ENCODE measurements at regions not wholly inside any gene's neighbourhood (a gene's known extent, or its start where the extent isn't known, plus 50 kb on each side); places are given as distances from the start of the nearest gene placed in this dataset.
"Not testable (repeated sequence)": the region's sequence is repeated elsewhere in the genome, so short reads cannot be mapped to it uniquely, and the experiment has no call there.

- DNase-seq, result no peak
These were observed 659.0 kb downstream of the LTN1 start for GRCh38 chr21:28333578-28334075.

GRCh38 chr21:28332796-28333195 lies 659.9 kb downstream of the LTN1 start:
- no peak for DNase-seq

GRCh38 chr21:28325618-28326017 lies 667.1 kb downstream of the LTN1 start:
- DNase-seq, result no peak

- DNase-seq, result no peak
These were observed 668.0 kb downstream of the LTN1 start for GRCh38 chr21:28324690-28325089.

- DNase-seq, result no peak
These were observed 675.3 kb downstream of the LTN1 start for GRCh38 chr21:28317177-28317950.

GRCh38 chr21:28311411-28312190 lies 681.1 kb downstream of the LTN1 start:
- no peak for DNase-seq

- DNase-seq, result no peak
These were observed 682.0 kb downstream of the LTN1 start for GRCh38 chr21:28310711-28311110.

GRCh38 chr21:28310171-28310685 lies 682.4 kb downstream of the LTN1 start:
- DNase-seq, result no peak

- DNase-seq, result no peak
These were observed 683.1 kb downstream of the LTN1 start for GRCh38 chr21:28309596-28309995.

GRCh38 chr21:28308516-28308915 lies 684.2 kb downstream of the LTN1 start:
- DNase-seq, result no peak

GRCh38 chr21:28299946-28300345 lies 692.7 kb downstream of the LTN1 start:
- no peak for DNase-seq

GRCh38 chr21:28298251-28298672 lies 694.4 kb downstream of the LTN1 start:
- no peak for DNase-seq

GRCh38 chr21:28294051-28294450 lies 698.6 kb downstream of the LTN1 start:
- no peak for DNase-seq

- no peak for DNase-seq
These were observed 708.8 kb downstream of the LTN1 start for GRCh38 chr21:28283641-28284490.

GRCh38 chr21:28282833-28283232 lies 709.8 kb downstream of the LTN1 start:
- DNase-seq, result no peak

- DNase-seq, result not testable (repeated sequence)
These were observed 711.3 kb downstream of the LTN1 start for GRCh38 chr21:28281357-28281756.

GRCh38 chr21:28280611-28281010 lies 712.1 kb downstream of the LTN1 start:
- DNase-seq, result no peak

- no peak for DNase-seq
These were observed 715.4 kb downstream of the LTN1 start for GRCh38 chr21:28277324-28277723.

- DNase-seq, result no peak
These were observed 720.2 kb downstream of the LTN1 start for GRCh38 chr21:28272272-28272992.

- DNase-seq, result no peak
These were observed 723.5 kb downstream of the LTN1 start for GRCh38 chr21:28269173-28269572.

- no peak for DNase-seq
These were observed 724.0 kb downstream of the LTN1 start for GRCh38 chr21:28268685-28269084.

- no peak for DNase-seq
These were observed 725.2 kb downstream of the LTN1 start for GRCh38 chr21:28267449-28267848.

Data from NCI-H2029 treated with DMSO at 0.1 percent for 48 hours (cell line).